Transverse colon (tissue), 4 donors: ENCODE measurements at regions not wholly inside any gene's neighbourhood (a gene's known extent, or its start where the extent isn't known, plus 50 kb on each side); places are given as distances from the start of the nearest gene placed in this dataset.

Experiments used
- POLR2A ChIP-seq: fragments of 450-650 bp; IDR thresholded peaks from one replicate; pipeline ENCODE4 v1.6.1; 2016; ENCODE audit warnings: antibody characterized with exemption, mild to moderate bottlenecking, moderate library complexity
- POLR2AphosphoS5 ChIP-seq, 3 donors: sonication (generic); formaldehyde crosslinking; IDR thresholded peaks; one replicate each; pipeline ENCODE4 v1.6.1; 2016; ENCODE audit warnings: antibody characterized with exemption in 3 of 3
- TF ChIP-seq, protein P1 (sequence below), 5 experiments: fragments of 200-600 bp in 3 of 5; fragments of 450-650 bp in 2 of 5; sonication (generic) in 3 of 5; IDR thresholded peaks; 1 replicate in 2 of 5; 2 replicates in 3 of 5; pipeline ENCODE4 v1.5.1; 2016 to 2017; ENCODE audit warnings: antibody characterized with exemption in 5 of 5, inconsistent platforms in 3 of 5, mild to moderate bottlenecking in 2 of 5, moderate library complexity in 1 of 5

DNA sequence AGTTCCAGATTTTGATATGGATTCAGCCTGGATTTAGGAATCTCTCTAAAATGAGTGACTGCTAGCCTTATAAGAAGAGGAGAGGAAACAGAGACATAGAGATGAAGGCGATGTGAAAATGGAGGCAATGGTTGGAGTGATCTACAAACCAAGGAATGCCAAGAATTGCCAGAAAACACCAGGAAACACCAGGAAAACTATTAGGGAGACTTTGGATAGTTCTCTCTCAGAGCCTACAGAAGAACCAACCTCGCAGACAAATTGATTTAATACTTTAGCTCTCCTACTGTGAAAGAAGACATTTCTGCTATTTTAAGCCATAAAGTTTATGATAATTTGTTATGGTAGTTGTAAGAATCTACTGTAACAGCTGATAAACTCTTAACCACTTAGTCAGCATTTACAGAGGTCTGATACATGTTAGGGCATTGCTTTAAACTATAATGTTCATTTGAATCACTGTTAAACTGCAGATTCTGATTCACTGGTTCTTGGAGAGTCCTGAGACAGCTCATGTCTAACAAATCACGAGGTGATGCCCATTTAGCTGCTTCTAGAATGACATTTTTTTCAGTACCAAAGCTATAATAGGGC is 1702.6 kb upstream of the LRRTM1 start:
- TF ChIP-seq, protein P1, sequence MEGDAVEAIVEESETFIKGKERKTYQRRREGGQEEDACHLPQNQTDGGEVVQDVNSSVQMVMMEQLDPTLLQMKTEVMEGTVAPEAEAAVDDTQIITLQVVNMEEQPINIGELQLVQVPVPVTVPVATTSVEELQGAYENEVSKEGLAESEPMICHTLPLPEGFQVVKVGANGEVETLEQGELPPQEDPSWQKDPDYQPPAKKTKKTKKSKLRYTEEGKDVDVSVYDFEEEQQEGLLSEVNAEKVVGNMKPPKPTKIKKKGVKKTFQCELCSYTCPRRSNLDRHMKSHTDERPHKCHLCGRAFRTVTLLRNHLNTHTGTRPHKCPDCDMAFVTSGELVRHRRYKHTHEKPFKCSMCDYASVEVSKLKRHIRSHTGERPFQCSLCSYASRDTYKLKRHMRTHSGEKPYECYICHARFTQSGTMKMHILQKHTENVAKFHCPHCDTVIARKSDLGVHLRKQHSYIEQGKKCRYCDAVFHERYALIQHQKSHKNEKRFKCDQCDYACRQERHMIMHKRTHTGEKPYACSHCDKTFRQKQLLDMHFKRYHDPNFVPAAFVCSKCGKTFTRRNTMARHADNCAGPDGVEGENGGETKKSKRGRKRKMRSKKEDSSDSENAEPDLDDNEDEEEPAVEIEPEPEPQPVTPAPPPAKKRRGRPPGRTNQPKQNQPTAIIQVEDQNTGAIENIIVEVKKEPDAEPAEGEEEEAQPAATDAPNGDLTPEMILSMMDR (IDR thresholded peaks at IDR 0.05), result no peak
- TF ChIP-seq POLR2AphosphoS5 (IDR thresholded peaks at IDR 0.05), result no peak
- TF ChIP-seq POLR2A, result no peak
